ENCODE measurements at regions not wholly inside any gene's neighbourhood (a gene's known extent, or its start where the extent isn't known, plus 50 kb on each side); places are given as distances from the start of the nearest gene placed in this dataset.

GRCh38 chr10:132117146-132117545 lies 51.4 kb downstream of the JAKMIP3 start:
- TF ChIP-seq CTCF (conservative IDR thresholded peaks at IDR 0.05; ENCODE audit: low read depth, low read length) (no peak), EZH2 (IDR thresholded peaks at IDR 0.05; ENCODE audit: borderline replicate concordance, low read depth, low read length, poor library complexity, severe bottlenecking) (no peak)

All from A673 (cell line).